H1 (cell line): ENCODE measurements at regions not wholly inside any gene's neighbourhood (a gene's known extent, or its start where the extent isn't known, plus 50 kb on each side); places are given as distances from the start of the nearest gene placed in this dataset.

ENCODE experiments used
- CTCF ChIA-PET: fragments of 300-600 bp; sonication (Branson Sonifier 250); formaldehyde crosslinking; loops from one replicate; lab custom pipeline; 2021; ENCODE audit not compliant: partially characterized antibody; lab: Charles Lee
- POLR2A ChIA-PET: fragments of 300-600 bp; sonication (Branson Sonifier 250); formaldehyde crosslinking; loops from one replicate; lab custom pipeline; 2021; ENCODE audit warnings: inconsistent platforms; ENCODE audit not compliant: partially characterized antibody; lab: Charles Lee
- DNase-seq, 2 experiments: peaks; one replicate each; pipeline versions ENCODE4 v3.0.0 to v3.0.0-alpha.2; 2010 to 2022; ENCODE audit warnings: low spot score in 2 of 2, low read depth in 1 of 2, mixed read lengths in 1 of 2
- FAIRE-seq: peaks from 2 replicates; lab custom pipeline; 2011; peaks lifted over from hg19 to GRCh38; lab: Jason Lieb, UNC
- H2AFZ ChIP-seq: 2 replicates; pipeline ENCODE4 v1.8.1; 2012; ENCODE audit warnings: low read length, inconsistent platforms
- H2AK5ac ChIP-seq: 2 replicates; pipeline ENCODE4 v1.6.1; 2013; ENCODE audit warnings: low read depth, low read length
- H2BK120ac ChIP-seq: replicated peaks from 2 replicates; pipeline ENCODE3; 2013; ENCODE audit warnings: low read depth, low read length, inconsistent platforms
- H2BK12ac ChIP-seq: 2 replicates; pipeline ENCODE4 v1.6.1; 2013; ENCODE audit warnings: low read depth, low read length
- H2BK15ac ChIP-seq: 2 replicates; pipeline ENCODE4 v1.6.1; 2013; ENCODE audit warnings: low read length
- H2BK20ac ChIP-seq: 2 replicates; pipeline ENCODE4 v1.6.1; 2013; ENCODE audit warnings: low read length
- H2BK5ac ChIP-seq: 2 replicates; pipeline ENCODE4 v1.6.1; 2013; ENCODE audit warnings: low read depth, low read length
- H3K14ac ChIP-seq: 2 replicates; pipeline ENCODE4 v1.6.1; 2013; ENCODE audit warnings: inconsistent platforms; ENCODE audit not compliant: insufficient read length
- H3K18ac ChIP-seq: 2 replicates; pipeline ENCODE4 v1.6.1; 2013; ENCODE audit warnings: low read length; ENCODE audit errors: extremely low read depth
- H3K23ac ChIP-seq: 2 replicates; pipeline ENCODE4 v1.6.1; 2013; ENCODE audit warnings: inconsistent platforms; ENCODE audit not compliant: insufficient read length
- H3K23me2 ChIP-seq: 2 replicates; pipeline ENCODE4 v1.6.1; 2013; ENCODE audit warnings: low read depth, low read length
- H3K27ac ChIP-seq: 2 replicates; pipeline ENCODE4 v1.6.1; 2011; ENCODE audit warnings: low read depth, low read length, inconsistent platforms
- H3K27me3 ChIP-seq, 4 experiments: replicated peaks in 1 of 4; 1 replicate in 1 of 4; 2 replicates in 3 of 4; pipeline versions ENCODE4 v1.6.1 to v1.8.1; 2011 to 2013; ENCODE audit warnings: low read length in 3 of 4, mild to moderate bottlenecking in 3 of 4, inconsistent platforms in 2 of 4, mixed read lengths in 2 of 4, moderate library complexity in 1 of 4; ENCODE audit not compliant: control insufficient read depth in 3 of 4, insufficient read depth in 3 of 4; ENCODE audit errors: extremely low read depth in 1 of 4
- H3K36me3 ChIP-seq, 4 experiments: 2 replicates each; pipeline versions ENCODE4 v1.6.1 to v1.8.1; 2011 to 2013; ENCODE audit warnings: mild to moderate bottlenecking in 4 of 4, low read length in 3 of 4, moderate library complexity in 2 of 4, control low read depth in 1 of 4, inconsistent platforms in 1 of 4; ENCODE audit not compliant: insufficient read depth in 4 of 4, control insufficient read depth in 2 of 4
- H3K4ac ChIP-seq: replicated peaks from 2 replicates; pipeline ENCODE3; 2013; ENCODE audit warnings: low read length, low read depth, mixed read lengths, inconsistent platforms; ENCODE audit not compliant: insufficient read length
- H3K4me1 ChIP-seq, 4 experiments: replicated peaks in 1 of 4; 1 replicate in 1 of 4; 2 replicates in 3 of 4; pipeline versions ENCODE4 v1.6.1 to v1.8.1; 2011 to 2013; ENCODE audit warnings: low read length in 3 of 4, inconsistent platforms in 2 of 4, mixed read lengths in 1 of 4; ENCODE audit not compliant: insufficient read depth in 4 of 4, control insufficient read depth in 3 of 4
- H3K4me2 ChIP-seq, 2 experiments: 2 replicates each; pipeline versions ENCODE4 v1.6.1 to v1.8.1; 2011 to 2013; ENCODE audit warnings: low read depth in 2 of 2, low read length in 2 of 2, control low read depth in 1 of 2, inconsistent platforms in 1 of 2, mild to moderate bottlenecking in 1 of 2; ENCODE audit not compliant: insufficient read depth in 1 of 2
- H3K4me3 ChIP-seq, 4 experiments: fragments of 200-600, 300-600 bp in 1 of 4; sonication (generic), shearing (Covaris generic), sonication (Bioruptor Twin) in 1 of 4; 2 replicates each; pipeline versions ENCODE4 v1.5.1 to v1.8.1; 2011 to 2016; ENCODE audit warnings: low read length in 4 of 4, low read depth in 3 of 4, control low read depth in 2 of 4, inconsistent platforms in 2 of 4, mild to moderate bottlenecking in 2 of 4, mixed read lengths in 1 of 4, moderate library complexity in 1 of 4; ENCODE audit not compliant: insufficient read depth in 2 of 4; ENCODE audit errors: extremely low read depth in 1 of 4
- H3K56ac ChIP-seq: replicated peaks from 2 replicates; pipeline ENCODE3; 2013; ENCODE audit warnings: low read depth, mild to moderate bottlenecking, mixed read lengths, low read length, inconsistent platforms; ENCODE audit not compliant: insufficient read length
- H3K79me1 ChIP-seq: 2 replicates; pipeline ENCODE4 v1.6.1; 2013; ENCODE audit warnings: low read depth, low read length, control low read depth
- H3K79me2 ChIP-seq, 2 experiments: 2 replicates each; pipeline versions ENCODE4 v1.6.1 to v1.8.1; 2012 to 2013; ENCODE audit warnings: low read length in 2 of 2, mild to moderate bottlenecking in 2 of 2, inconsistent platforms in 1 of 2; ENCODE audit not compliant: insufficient read depth in 2 of 2, control insufficient read depth in 1 of 2
- H3K9ac ChIP-seq, 4 experiments: replicated peaks in 1 of 4; 1 replicate in 1 of 4; 2 replicates in 3 of 4; pipeline versions ENCODE4 v1.6.1 to v1.8.1; 2011 to 2013; ENCODE audit warnings: low read depth in 3 of 4, low read length in 3 of 4, control low read depth in 2 of 4, mild to moderate bottlenecking in 2 of 4, moderate library complexity in 2 of 4, inconsistent platforms in 1 of 4; ENCODE audit errors: extremely low read depth in 1 of 4
- H3K9me3 ChIP-seq, 2 experiments: 2 replicates each; pipeline versions ENCODE4 v1.6.1 to v1.8.1; 2012 to 2013; ENCODE audit warnings: mild to moderate bottlenecking in 2 of 2, moderate library complexity in 2 of 2, control low read depth in 1 of 2, inconsistent platforms in 1 of 2, low read depth in 1 of 2, low read length in 1 of 2, mixed read lengths in 1 of 2; ENCODE audit not compliant: insufficient read depth in 2 of 2
- H4K20me1 ChIP-seq, 2 experiments: replicated peaks in 1 of 2; 2 replicates each; pipeline versions ENCODE3 to v1.8.1; 2011 to 2013; ENCODE audit warnings: inconsistent platforms in 2 of 2, low read length in 2 of 2, mild to moderate bottlenecking in 1 of 2; ENCODE audit not compliant: insufficient read depth in 2 of 2, control insufficient read depth in 1 of 2
- H4K5ac ChIP-seq: 2 replicates; pipeline ENCODE4 v1.6.1; 2013; ENCODE audit warnings: low read length, low read depth, mixed read lengths, inconsistent platforms; ENCODE audit not compliant: insufficient read length
- H4K8ac ChIP-seq: 2 replicates; pipeline ENCODE4 v1.8.0; 2013; ENCODE audit warnings: mild to moderate bottlenecking, moderate library complexity, low read length, inconsistent platforms; ENCODE audit not compliant: insufficient read depth; ENCODE audit errors: extremely low read depth
- H4K91ac ChIP-seq: replicated peaks from 2 replicates; pipeline ENCODE3; 2013; ENCODE audit warnings: low read length, mixed read lengths, inconsistent platforms; ENCODE audit not compliant: insufficient read length
- CBX8 ChIP-seq: fragments of 300-800, 300-1000 bp; sonication (generic); IDR thresholded peaks from 2 replicates; pipeline ENCODE4 v1.7.1; 2016; ENCODE audit warnings: low read depth, low read length, borderline replicate concordance
- WGBS, 2 experiments: shearing (Covaris generic) in 1 of 2; methylation state at CpG; one replicate each; pipeline versions ENCODE4 v1.1.6 to v1.1.7; 2013 to 2015; ENCODE audit warnings: low lambda C conversion rate in 2 of 2, mixed read lengths in 2 of 2, inconsistent platforms in 1 of 2, low coverage in 1 of 2, missing lambda C conversion rate in 1 of 2; ENCODE audit not compliant: insufficient replicate concordance in 2 of 2, insufficient coverage in 1 of 2, insufficient read length in 1 of 2; ENCODE audit errors: extremely low coverage in 1 of 2, missing lambda C conversion rate in 1 of 2; 5-methylcytosine and 5-hydroxymethylcytosine counted together
- TF ChIP-seq, protein P1 (sequence below): IDR thresholded peaks from 2 replicates; pipeline ENCODE4 v1.6.1; 2011; ENCODE audit warnings: low read depth, mild to moderate bottlenecking, low read length; ENCODE audit not compliant: insufficient read depth
- TF ChIP-seq, protein P2 (sequence below): IDR thresholded peaks from 2 replicates; pipeline ENCODE4 v1.6.1; 2012; ENCODE audit warnings: inconsistent platforms
- TF ChIP-seq, protein P3 (sequence below): IDR thresholded peaks from 2 replicates; pipeline ENCODE4 v1.6.1; 2012; ENCODE audit warnings: inconsistent platforms

DNA sequence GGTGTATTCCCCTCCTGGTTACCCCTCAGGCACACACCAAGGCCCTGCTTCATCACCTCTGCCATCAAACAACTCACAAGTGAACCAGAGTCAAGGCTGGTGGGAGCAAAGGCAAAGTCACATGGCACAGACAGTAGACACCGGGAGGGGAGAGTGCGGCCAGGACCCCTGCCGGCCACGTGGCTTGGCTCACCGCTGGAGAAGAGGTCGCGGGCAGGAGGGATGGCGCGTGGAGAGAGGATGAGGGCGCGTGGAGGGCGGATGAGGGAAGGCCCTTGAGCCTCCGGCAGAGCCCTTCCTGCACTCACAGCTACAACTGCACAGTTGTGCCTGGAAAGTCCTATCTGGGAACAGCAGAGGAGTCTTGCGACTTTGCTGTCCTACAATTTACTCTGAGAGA lies 104.2 kb upstream of the ADRA2C start:
- no peak overlapping the region for H3K14ac ChIP-seq
- no peak overlapping the region for H2AFZ ChIP-seq
- H4K91ac ChIP-seq, result no peak overlapping the region
- no peak overlapping the region for H4K5ac ChIP-seq
- H2BK20ac ChIP-seq, result no peak overlapping the region
- no peak overlapping the region for H2BK15ac ChIP-seq
- H3K4me3 ChIP-seq, result no peak overlapping the region
- H3K36me3 ChIP-seq, result no peaks in the 10 kb centered on the region
- H3K27me3 ChIP-seq, result peaks cover 0 to 5% (median 0%) of the 10 kb centered on the region in 4 experiments; a peak in 1 of 7 replicates
- H3K9me3 ChIP-seq, result peaks cover 0 to 4% of the 10 kb centered on the region in 2 experiments; a peak in 1 of 4 replicates
- H3K4me2 ChIP-seq, result no peak overlapping the region
- H3K4me1 ChIP-seq, result peaks cover 0 to 6% (median 4%) of the 10 kb centered on the region in 4 experiments; a peak in 4 of 7 replicates
- H3K23ac ChIP-seq, result no peak overlapping the region
- H3K23me2 ChIP-seq, result peaks cover 12% of the 10 kb centered on the region; the same call in 1 of the 2 replicates
- no peak for DNase-seq
- H3K56ac ChIP-seq, result no peak overlapping the region
- H3K18ac ChIP-seq, result no peak overlapping the region
- no peak overlapping the region for H2BK12ac ChIP-seq
- no peak overlapping the region for H3K27ac ChIP-seq
- no peak overlapping the region for H4K8ac ChIP-seq
- peaks cover 0 to 4% of the 10 kb centered on the region in 2 experiments for H4K20me1 ChIP-seq
- FAIRE-seq, result no peak
- no peak overlapping the region for H2AK5ac ChIP-seq
- H2BK120ac ChIP-seq, result no peak overlapping the region
- no peak overlapping the region for H2BK5ac ChIP-seq
- CTCF ChIA-PET, result interaction anchor here (1.2 to 1.7 kb wide), 4 partner anchors 16 to 131 kb away, joined by 3 to 6 read pairs (median 4); no protein-coding TSS in a partner anchor
- TF ChIP-seq, protein P1, sequence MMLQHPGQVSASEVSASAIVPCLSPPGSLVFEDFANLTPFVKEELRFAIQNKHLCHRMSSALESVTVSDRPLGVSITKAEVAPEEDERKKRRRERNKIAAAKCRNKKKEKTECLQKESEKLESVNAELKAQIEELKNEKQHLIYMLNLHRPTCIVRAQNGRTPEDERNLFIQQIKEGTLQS, result no peak
- TF ChIP-seq, protein P2, sequence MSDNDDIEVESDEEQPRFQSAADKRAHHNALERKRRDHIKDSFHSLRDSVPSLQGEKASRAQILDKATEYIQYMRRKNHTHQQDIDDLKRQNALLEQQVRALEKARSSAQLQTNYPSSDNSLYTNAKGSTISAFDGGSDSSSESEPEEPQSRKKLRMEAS, result 0 out of 2 replicates have a peak, but pooled peaks have one; percentile 42
- TF ChIP-seq, protein P3, sequence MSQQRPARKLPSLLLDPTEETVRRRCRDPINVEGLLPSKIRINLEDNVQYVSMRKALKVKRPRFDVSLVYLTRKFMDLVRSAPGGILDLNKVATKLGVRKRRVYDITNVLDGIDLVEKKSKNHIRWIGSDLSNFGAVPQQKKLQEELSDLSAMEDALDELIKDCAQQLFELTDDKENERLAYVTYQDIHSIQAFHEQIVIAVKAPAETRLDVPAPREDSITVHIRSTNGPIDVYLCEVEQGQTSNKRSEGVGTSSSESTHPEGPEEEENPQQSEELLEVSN, result no peak
- TF ChIP-seq CBX8, result no peak
- H3K4ac ChIP-seq, result no peak overlapping the region
- 84% methylated on average over 14 of the region's 14 CpGs; no CpG with 5 or more reads in 1 of the 2 experiments for WGBS, 2 experiments
- no peaks in the 10 kb centered on the region for H3K79me1 ChIP-seq
- no peak overlapping the region for H3K9ac ChIP-seq
- POLR2A ChIA-PET, result no interaction called here
- no peaks in the 10 kb centered on the region for H3K79me2 ChIP-seq
